RWPE2 (cell line): ENCODE measurements at regions not wholly inside any gene's neighbourhood (a gene's known extent, or its start where the extent isn't known, plus 50 kb on each side); places are given as distances from the start of the nearest gene placed in this dataset.
A peak's percentile ranks its signal among the peaks of the same experiment; 100 is the strongest.

Source experiments
- ATAC-seq: fragments of 200-7000 bp; cut with Tn5 transposase; 3 replicates; pipeline ENCODE4 v1.9.1; 2021; ENCODE audit warnings: low read depth
- DNase-seq: peaks from one replicate; pipeline ENCODE4 v3.0.0-alpha.2; 2020; ENCODE audit warnings: low spot score
- H3K27ac ChIP-seq: fragments of 450-650 bp; 2 replicates; pipeline ENCODE4 v1.5.1; 2017; ENCODE audit warnings: mild to moderate bottlenecking; ENCODE audit not compliant: poor library complexity, severe bottlenecking
- H3K27me3 ChIP-seq: fragments of 250-450 bp; sonication (Bioruptor Pico); 2 replicates; pipeline ENCODE4 v1.5.1; 2021; ENCODE audit warnings: mild to moderate bottlenecking, moderate library complexity; ENCODE audit not compliant: insufficient read depth, poor library complexity, severe bottlenecking
- H3K36me3 ChIP-seq: fragments of 250-450 bp; sonication (Bioruptor Pico); 2 replicates; pipeline ENCODE4 v1.5.1; 2020; ENCODE audit warnings: low read depth, mild to moderate bottlenecking, moderate library complexity
- H3K4me1 ChIP-seq: fragments of 250-450 bp; sonication (Bioruptor Pico); 2 replicates; pipeline ENCODE4 v1.5.1; 2021; ENCODE audit warnings: mild to moderate bottlenecking, moderate library complexity; ENCODE audit not compliant: insufficient read depth, poor library complexity, severe bottlenecking
- H3K4me3 ChIP-seq: fragments of 250-450 bp; sonication (Bioruptor Pico); 2 replicates; pipeline ENCODE4 v1.5.1; 2021; ENCODE audit warnings: mild to moderate bottlenecking, moderate library complexity; ENCODE audit not compliant: severe bottlenecking
- H3K9me3 ChIP-seq: fragments of 250-450 bp; sonication (Bioruptor Pico); 2 replicates; pipeline ENCODE4 v1.5.1; 2021; ENCODE audit warnings: mild to moderate bottlenecking, moderate library complexity; ENCODE audit not compliant: severe bottlenecking
- TF ChIP-seq, protein P1 (sequence below): fragments of 450-650 bp; IDR thresholded peaks from one replicate; pipeline ENCODE4 v1.5.1; 2017; ENCODE audit warnings: mild to moderate bottlenecking, moderate library complexity; ENCODE audit not compliant: poor library complexity, severe bottlenecking

DNA sequence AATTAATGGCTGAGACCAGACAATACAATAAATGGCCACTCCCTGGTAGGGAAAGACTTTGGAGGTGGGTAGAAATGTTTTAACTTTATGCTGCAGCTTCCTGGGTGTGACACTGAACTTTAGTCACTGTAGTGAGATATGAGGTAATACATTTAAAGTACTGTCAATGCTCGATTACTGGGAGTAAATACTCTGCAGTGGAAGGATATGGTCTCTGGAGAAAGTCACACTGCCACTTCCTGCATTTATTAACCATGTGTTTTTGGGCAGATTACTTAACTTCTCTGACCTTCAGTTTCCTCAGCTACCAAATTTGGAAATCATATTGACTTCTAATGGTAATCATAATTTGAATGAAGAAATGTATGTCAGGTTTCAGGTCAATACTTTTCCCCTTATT is 317.1 kb upstream of the TGFBR2 start:
- peak overlapping the region; percentile 96 for H3K27ac ChIP-seq
- no peaks in the 10 kb centered on the region for H3K27me3 ChIP-seq
- no peaks in the 10 kb centered on the region for H3K36me3 ChIP-seq
- H3K9me3 ChIP-seq = no peaks in the 10 kb centered on the region
- TF ChIP-seq, protein P1, sequence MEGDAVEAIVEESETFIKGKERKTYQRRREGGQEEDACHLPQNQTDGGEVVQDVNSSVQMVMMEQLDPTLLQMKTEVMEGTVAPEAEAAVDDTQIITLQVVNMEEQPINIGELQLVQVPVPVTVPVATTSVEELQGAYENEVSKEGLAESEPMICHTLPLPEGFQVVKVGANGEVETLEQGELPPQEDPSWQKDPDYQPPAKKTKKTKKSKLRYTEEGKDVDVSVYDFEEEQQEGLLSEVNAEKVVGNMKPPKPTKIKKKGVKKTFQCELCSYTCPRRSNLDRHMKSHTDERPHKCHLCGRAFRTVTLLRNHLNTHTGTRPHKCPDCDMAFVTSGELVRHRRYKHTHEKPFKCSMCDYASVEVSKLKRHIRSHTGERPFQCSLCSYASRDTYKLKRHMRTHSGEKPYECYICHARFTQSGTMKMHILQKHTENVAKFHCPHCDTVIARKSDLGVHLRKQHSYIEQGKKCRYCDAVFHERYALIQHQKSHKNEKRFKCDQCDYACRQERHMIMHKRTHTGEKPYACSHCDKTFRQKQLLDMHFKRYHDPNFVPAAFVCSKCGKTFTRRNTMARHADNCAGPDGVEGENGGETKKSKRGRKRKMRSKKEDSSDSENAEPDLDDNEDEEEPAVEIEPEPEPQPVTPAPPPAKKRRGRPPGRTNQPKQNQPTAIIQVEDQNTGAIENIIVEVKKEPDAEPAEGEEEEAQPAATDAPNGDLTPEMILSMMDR = no peak
- H3K4me1 ChIP-seq = peaks cover 61% of the 10 kb centered on the region
- H3K4me3 ChIP-seq = no peak overlapping the region
- no peak for DNase-seq
- ATAC-seq = 0 out of 3 replicates have a peak, but pooled peaks have one; percentile 9

DNA sequence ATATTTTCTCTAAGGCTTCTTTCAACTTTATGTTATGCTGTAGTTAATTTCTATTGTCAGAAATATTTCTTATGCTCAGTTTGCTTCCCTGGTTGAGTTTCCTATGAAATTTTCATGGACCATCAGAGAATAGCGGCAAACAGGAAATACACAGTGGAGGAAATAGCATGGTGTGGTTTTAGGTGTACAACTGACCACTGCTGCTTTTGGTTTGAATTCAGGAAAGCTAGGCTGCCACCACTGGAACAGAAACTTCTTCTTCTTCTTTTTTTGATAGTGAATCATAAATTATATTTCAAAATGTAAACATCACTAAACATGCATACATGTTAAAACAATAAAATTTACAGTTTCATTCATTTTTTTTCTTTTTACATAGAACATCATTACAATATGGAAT is 316.6 kb upstream of the TGFBR2 start:
- ATAC-seq (no peak), DNase-seq (no peak)
- Histone ChIP-seq H3K27me3 (no peaks in the 10 kb centered on the region), H3K9me3 (no peaks in the 10 kb centered on the region), H3K4me3 (no peak overlapping the region), H3K4me1 (peaks cover 61% of the 10 kb centered on the region), H3K36me3 (no peaks in the 10 kb centered on the region), H3K27ac (peak overlapping the region; percentile 96)
- TF ChIP-seq, protein P1 = no peak

DNA sequence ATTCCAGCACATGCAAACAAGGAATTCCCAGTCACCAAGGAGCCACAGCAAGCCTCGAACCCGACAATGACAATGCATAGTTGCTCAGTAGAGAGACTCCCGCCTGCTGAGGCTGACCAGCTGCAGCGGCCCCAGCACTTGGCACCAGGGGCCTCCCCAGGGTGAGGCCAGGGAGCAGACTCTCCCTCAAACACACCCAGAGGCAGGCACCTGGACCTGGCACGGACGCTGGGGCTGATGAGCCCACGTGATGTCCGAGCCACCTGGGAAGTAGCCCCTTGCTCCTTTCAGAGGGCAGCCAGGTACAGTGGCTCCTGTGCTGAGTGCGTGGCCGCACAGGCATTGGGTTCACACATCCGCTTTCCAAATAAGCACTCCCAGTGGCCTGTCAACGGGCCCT is 315.9 kb upstream of the TGFBR2 start:
- TF ChIP-seq, protein P1 = no peak
- H3K9me3 ChIP-seq = no peaks in the 10 kb centered on the region
- H3K27ac ChIP-seq = peak overlapping the region; percentile 96
- ATAC-seq (no peak), DNase-seq (no peak)
- no peak overlapping the region for H3K4me3 ChIP-seq
- H3K27me3 ChIP-seq = no peaks in the 10 kb centered on the region
- peaks cover 56% of the 10 kb centered on the region for H3K4me1 ChIP-seq
- H3K36me3 ChIP-seq = no peaks in the 10 kb centered on the region

DNA sequence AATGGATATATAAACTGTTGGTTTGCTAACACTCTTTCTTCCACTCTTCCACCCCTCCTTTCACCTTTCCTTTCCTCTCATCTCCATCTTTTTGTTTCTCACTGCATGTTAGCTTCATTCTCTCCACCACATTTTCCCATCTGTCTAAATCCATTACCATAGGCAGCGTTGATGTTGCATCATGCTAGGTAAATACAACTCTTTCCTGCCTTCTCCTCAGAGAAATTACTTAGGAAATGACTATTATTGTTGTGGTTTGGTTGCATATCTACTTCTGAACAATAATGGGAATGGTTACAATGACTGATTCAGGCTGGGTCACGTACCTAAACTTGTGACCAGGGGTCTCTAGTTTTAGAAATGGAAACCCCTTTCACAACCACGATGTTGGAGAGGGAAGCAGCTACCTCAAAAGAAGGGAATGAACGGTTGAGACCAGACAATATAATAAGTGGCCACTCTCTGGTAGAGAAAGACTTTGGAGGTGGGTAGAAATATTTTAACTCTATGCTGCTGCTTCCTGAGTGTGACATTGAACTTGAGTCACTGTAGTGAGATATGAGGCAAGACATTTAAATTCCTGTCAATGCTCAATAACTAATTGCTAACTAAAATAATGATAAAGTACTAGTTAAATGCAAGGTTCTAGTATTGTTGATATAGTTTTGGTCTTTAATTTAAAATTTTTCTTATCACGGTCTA is 314.1 kb upstream of the TGFBR2 start:
- H3K36me3 ChIP-seq = no peaks in the 10 kb centered on the region
- peak; percentile 85 for ATAC-seq
- no peak overlapping the region for H3K4me3 ChIP-seq
- peaks cover 38% of the 10 kb centered on the region for H3K4me1 ChIP-seq
- peak overlapping the region; percentile 96 for H3K27ac ChIP-seq
- H3K27me3 ChIP-seq = no peaks in the 10 kb centered on the region
- TF ChIP-seq, protein P1 = no peak
- DNase-seq = no peak
- H3K9me3 ChIP-seq = no peaks in the 10 kb centered on the region

DNA sequence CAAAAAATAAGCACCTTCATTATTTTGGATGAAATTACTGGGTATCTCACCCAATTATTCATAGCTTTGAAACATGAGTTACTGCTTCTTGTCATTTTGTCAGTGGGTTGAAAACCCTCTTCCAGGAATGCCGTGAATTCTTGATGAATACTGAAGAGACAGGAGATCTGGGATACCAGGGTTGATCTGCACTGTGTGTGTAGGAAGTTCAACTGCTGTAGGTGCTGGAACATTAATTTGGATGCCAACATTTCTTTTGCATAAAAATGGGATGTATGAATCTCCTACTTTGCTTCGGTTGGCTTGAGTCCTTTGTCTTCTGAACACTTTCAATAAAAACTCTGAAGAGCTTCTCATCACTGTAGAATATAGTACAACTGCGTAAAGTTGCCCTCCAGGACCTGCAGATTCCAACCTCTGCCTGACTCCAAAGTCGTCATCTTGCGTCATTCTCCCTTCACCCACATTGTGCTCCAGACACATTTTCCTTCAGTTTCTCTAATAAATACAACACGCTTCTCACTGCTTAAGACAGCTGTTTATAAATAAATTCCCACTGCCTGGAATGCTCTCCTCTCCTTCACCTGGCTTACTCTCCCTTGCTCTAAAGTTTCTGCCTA is 312.7 kb upstream of the TGFBR2 start:
- no peak for ATAC-seq
- TF ChIP-seq, protein P1 = no peak

More for the DNA sequence above, 312.7 kb upstream of the TGFBR2 start:
- Histone ChIP-seq H3K36me3 (no peaks in the 10 kb centered on the region), H3K4me1 (peaks cover 34% of the 10 kb centered on the region), H3K27me3 (no peaks in the 10 kb centered on the region), H3K9me3 (no peaks in the 10 kb centered on the region), H3K4me3 (no peak overlapping the region), H3K27ac (peak overlapping the region; percentile 96)
- DNase-seq = no peak
